ENCODE measurements at regions not wholly inside any gene's neighbourhood (a gene's known extent, or its start where the extent isn't known, plus 50 kb on each side); places are given as distances from the start of the nearest gene placed in this dataset.
A peak's percentile ranks its signal among the peaks of the same experiment; 100 is the strongest.

DNA sequence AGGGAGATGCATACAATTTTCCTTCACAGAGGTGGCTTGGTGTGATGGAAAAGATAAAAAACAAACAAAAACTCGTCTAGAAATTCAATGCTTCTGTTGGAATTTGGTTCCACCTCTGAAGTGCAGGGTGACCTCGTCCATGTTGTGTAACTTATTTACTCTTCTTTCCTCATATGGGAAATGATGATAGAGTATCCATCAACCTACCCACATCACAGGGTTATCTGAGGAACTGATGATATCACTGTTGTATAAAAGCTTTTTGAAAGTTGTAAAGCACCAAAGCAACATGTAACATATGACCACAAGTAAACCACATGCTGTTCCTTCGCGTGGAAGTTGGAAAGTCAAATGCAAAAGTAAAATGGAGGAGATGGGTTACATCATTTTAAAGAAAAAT lies 212.0 kb upstream of the SGK1 start:
- no peak overlapping the region for H3K9ac ChIP-seq
- peaks cover 8% of the 10 kb centered on the region for H3F3A ChIP-seq (ENCODE audit: insufficient read depth)
- 60 to 64% methylated on average over 4 of the region's 4 CpGs for WGBS, 2 experiments (ENCODE audit: low coverage in 1 of 2, low lambda C conversion rate in 2 of 2, missing lambda C conversion rate in 2 of 2)
- no peak overlapping the region for H3K4me2 ChIP-seq (ENCODE audit: unreplicated experiment)
- H4K20me1 ChIP-seq (ENCODE audit: insufficient read depth), result no peaks in the 10 kb centered on the region
- H3K9me3 ChIP-seq (ENCODE audit: low read depth), result no peaks in the 10 kb centered on the region
- peaks cover 7% of the 10 kb centered on the region; the same call in 1 of the 2 replicates for H3K4me1 ChIP-seq (ENCODE audit: insufficient read depth)
- no peak for TF ChIP-seq EZH2 (IDR thresholded peaks at IDR 0.05; ENCODE audit: insufficient read depth, poor library complexity, severe bottlenecking)
- no peak for TF ChIP-seq EZH2phosphoT487 (IDR thresholded peaks at IDR 0.05; ENCODE audit: insufficient read depth, low read depth)
- no peak overlapping the region for H3K4me3 ChIP-seq
- in situ Hi-C loops (cut with MboI), result no loop called here
- H3K36me3 ChIP-seq (ENCODE audit: low read depth), result no peaks in the 10 kb centered on the region
- DNase-seq, result peak; percentile 49
- H3K27ac ChIP-seq, result no peak overlapping the region
- H3K79me2 ChIP-seq (ENCODE audit: insufficient read depth), result no peaks in the 10 kb centered on the region
- no peaks in the 10 kb centered on the region for H3K27me3 ChIP-seq (replicated peaks; ENCODE audit: insufficient read depth)
- no peaks in the 10 kb centered on the region for H3K9me2 ChIP-seq (ENCODE audit: insufficient read depth)
- no peak overlapping the region for H2AFZ ChIP-seq

- Histone ChIP-seq H4K20me1 (ENCODE audit: insufficient read depth) (no peaks in the 10 kb centered on the region), H3K27me3 (replicated peaks; ENCODE audit: insufficient read depth) (no peaks in the 10 kb centered on the region), H3K27ac (no peak overlapping the region), H3K9me3 (ENCODE audit: low read depth) (no peaks in the 10 kb centered on the region), H3K4me2 (ENCODE audit: unreplicated experiment) (no peak overlapping the region), H3K4me3 (no peak overlapping the region), H3F3A (ENCODE audit: insufficient read depth) (peaks cover 2% of the 10 kb centered on the region), H3K4me1 (ENCODE audit: insufficient read depth) (peaks cover under 1% of the 10 kb centered on the region; the same call in 1 of the 2 replicates), H3K9me2 (ENCODE audit: insufficient read depth) (no peaks in the 10 kb centered on the region), H3K9ac (no peak overlapping the region), H3K36me3 (ENCODE audit: low read depth) (no peaks in the 10 kb centered on the region), H3K79me2 (ENCODE audit: insufficient read depth) (no peaks in the 10 kb centered on the region), H2AFZ (no peak overlapping the region)
- TF ChIP-seq EZH2phosphoT487 (IDR thresholded peaks at IDR 0.05; ENCODE audit: insufficient read depth, low read depth), result no peak
- TF ChIP-seq EZH2 (IDR thresholded peaks at IDR 0.05; ENCODE audit: insufficient read depth, poor library complexity, severe bottlenecking), result no peak
- DNase-seq, result no peak
- in situ Hi-C loops (cut with MboI), result no loop called here
Measured at GRCh38 chr6:134529305-134529704, 211.4 kb upstream of the SGK1 start.

DNA sequence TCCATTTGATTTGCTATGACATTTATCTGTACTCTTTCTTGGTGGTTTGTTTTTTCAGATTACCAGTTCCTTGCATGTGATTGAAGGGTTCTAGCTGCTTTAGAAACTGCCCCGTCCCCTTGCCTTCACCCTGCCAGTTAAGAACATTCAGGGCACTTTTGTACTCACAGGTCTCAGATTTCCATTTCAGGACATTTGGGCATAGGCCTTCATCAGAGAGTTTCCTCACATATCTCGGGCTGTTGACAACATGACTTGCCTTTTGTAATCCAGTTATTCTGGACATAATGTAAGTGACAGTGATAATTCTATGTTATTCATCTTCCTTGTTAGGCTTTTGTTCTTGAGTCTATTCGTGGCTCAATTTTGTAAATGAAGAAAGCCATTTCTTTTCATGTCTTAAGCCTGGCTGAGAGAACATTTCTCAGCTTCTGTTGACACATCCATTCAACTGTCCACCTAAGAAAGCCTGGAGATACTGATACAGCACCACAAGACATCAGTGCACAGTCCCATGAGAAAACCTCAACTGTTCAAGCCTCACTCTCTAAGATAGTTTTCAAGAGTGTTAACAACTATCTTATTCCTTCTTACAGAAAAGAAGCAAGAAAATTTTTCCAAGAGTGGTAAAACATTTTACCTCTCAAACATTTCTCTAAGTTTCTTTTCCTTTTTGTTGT lies 209.3 kb upstream of the SGK1 start:
- no peaks in the 10 kb centered on the region for H3K36me3 ChIP-seq (ENCODE audit: low read depth)
- H3K4me2 ChIP-seq (ENCODE audit: unreplicated experiment), result no peak overlapping the region
- H3K79me2 ChIP-seq (ENCODE audit: insufficient read depth), result no peaks in the 10 kb centered on the region
- no peaks in the 10 kb centered on the region for H4K20me1 ChIP-seq (ENCODE audit: insufficient read depth)
- no peak overlapping the region for H2AFZ ChIP-seq
- DNase-seq, result no peak
- 94 to 97% methylated on average over 3 of the region's 3 CpGs for WGBS, 2 experiments (ENCODE audit: low coverage in 1 of 2, low lambda C conversion rate in 2 of 2, missing lambda C conversion rate in 2 of 2)
- H3F3A ChIP-seq (ENCODE audit: insufficient read depth), result no peaks in the 10 kb centered on the region
- in situ Hi-C loops (cut with MboI), result no loop called here
- H3K27ac ChIP-seq, result no peak overlapping the region
- no peaks in the 10 kb centered on the region for H3K9me2 ChIP-seq (ENCODE audit: insufficient read depth)
- no peak overlapping the region for H3K9ac ChIP-seq
- no peak for TF ChIP-seq EZH2phosphoT487 (IDR thresholded peaks at IDR 0.05; ENCODE audit: insufficient read depth, low read depth)
- no peak for TF ChIP-seq EZH2 (IDR thresholded peaks at IDR 0.05; ENCODE audit: insufficient read depth, poor library complexity, severe bottlenecking)
- H3K27me3 ChIP-seq (replicated peaks; ENCODE audit: insufficient read depth), result no peaks in the 10 kb centered on the region
- H3K4me3 ChIP-seq, result no peak overlapping the region
- no peaks in the 10 kb centered on the region for H3K4me1 ChIP-seq (ENCODE audit: insufficient read depth)
- H3K9me3 ChIP-seq (ENCODE audit: low read depth), result no peaks in the 10 kb centered on the region

DNA sequence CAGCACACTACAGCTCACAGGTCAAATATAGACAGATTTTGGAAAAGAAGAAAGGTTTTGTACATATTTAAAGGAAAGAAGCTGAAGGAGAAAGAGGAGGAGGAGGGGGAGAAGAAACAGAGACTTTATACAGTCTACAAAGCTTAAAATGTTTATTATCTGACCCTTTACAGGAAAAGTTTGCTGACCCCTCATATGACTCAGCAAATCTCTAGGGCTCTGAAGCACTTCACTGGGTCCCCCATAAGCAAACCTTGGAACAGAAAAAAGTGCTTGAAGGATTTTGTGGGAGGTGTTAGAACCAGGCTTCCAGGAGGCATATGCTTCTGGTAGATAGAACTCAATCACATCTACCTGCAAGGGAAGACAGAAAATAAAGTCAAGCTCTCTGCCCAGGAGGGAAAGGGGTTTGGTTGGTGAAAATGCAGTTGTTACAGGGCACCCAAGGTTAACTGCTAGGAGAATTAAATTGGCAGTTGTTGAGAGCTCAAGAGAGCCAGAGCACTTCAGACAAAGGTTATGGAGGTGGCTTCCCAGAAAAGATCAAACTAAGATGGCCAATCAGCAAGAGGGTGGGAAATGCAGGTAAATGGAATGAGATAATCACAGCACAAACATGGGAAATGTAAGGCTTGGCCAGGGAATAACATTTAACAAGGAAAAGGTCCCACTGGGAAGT lies 207.4 kb upstream of the SGK1 start:
- Histone ChIP-seq H4K20me1 (ENCODE audit: insufficient read depth) (no peaks in the 10 kb centered on the region), H3K27ac (no peak overlapping the region), H3K79me2 (ENCODE audit: insufficient read depth) (no peaks in the 10 kb centered on the region), H3K4me3 (no peak overlapping the region), H3K27me3 (replicated peaks; ENCODE audit: insufficient read depth) (no peaks in the 10 kb centered on the region), H3K9me3 (ENCODE audit: low read depth) (no peaks in the 10 kb centered on the region), H3F3A (ENCODE audit: insufficient read depth) (no peaks in the 10 kb centered on the region), H3K9me2 (ENCODE audit: insufficient read depth) (no peaks in the 10 kb centered on the region), H3K36me3 (ENCODE audit: low read depth) (no peaks in the 10 kb centered on the region), H3K9ac (no peak overlapping the region), H2AFZ (no peak overlapping the region), H3K4me1 (ENCODE audit: insufficient read depth) (peaks cover 8% of the 10 kb centered on the region), H3K4me2 (ENCODE audit: unreplicated experiment) (no peak overlapping the region)
- DNase-seq, result no peak
- in situ Hi-C loops (cut with MboI), result no loop called here
- TF ChIP-seq EZH2 (IDR thresholded peaks at IDR 0.05; ENCODE audit: insufficient read depth, poor library complexity, severe bottlenecking) (no peak), EZH2phosphoT487 (IDR thresholded peaks at IDR 0.05; ENCODE audit: insufficient read depth, low read depth) (no peak)
